HG02973 (cell line): ENCODE measurements at regions not wholly inside any gene's neighbourhood (a gene's known extent, or its start where the extent isn't known, plus 50 kb on each side); places are given as distances from the start of the nearest gene placed in this dataset.

ENCODE experiments used
- ATAC-seq: cut with Tn5 transposase; IDR thresholded peaks from one replicate; pipeline ENCODE4 v1.9.1; 2021; ENCODE audit warnings: moderate library complexity; ENCODE audit not compliant: unreplicated experiment

DNA sequence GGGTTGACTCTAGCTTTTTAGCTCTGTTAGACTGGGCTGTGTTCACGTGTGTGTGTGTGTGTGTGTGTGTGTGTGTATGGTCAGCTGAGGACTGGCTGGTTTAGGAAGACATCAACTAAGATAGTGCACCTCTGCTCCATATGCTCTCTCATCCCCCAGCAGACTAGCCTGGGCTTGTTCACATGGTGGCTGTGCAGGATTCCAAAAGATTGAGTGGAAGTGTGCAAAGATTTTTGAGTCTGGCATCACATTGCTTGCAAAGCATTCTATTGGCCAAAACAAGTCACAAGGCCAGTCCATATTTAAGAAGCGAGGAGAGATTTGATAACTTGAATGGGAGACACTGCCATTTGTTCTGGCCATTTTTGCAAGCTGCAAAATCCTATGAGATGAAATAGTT lies 79.7 kb upstream of the C11orf87 start:
- no peak for ATAC-seq

DNA sequence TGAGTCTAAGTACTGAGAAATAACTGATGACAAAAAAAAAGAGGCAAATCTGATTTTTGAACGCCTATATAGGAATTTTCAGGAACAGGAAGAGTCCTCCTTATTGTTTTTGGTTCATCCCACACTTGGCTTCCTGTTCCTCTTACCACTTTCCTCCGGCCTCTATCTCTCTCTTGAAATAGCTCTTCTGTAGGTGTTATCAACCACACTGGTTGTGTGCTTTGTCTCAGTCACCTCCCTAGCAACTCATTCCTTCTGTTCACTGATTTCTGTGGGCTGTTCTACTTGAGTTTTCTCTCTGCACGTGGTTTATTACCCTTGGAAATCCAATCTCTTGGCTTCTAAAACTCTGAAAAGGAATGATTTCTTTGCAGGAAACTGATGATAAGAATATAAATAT lies 78.7 kb upstream of the C11orf87 start:
- ATAC-seq, result no peak

DNA sequence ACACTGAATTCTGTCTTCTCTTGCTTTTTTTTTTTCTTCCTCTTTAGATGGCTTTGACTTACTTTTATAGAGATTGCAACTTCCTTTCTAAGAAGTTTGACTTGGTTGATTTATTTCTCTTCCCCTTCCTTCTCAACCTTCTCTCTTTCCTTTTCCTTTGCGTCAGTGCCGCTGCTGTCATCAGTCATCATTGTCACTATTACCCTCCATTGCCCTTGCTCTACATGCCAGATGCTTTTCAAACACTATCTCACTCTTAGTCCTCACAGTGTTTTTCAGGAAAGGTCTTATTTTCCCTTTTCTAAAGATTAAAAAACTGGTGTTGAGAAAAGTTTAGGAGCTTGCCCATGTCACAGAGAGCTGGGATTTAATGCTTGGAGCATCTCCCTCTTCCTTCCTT lies 74.7 kb upstream of the C11orf87 start:
- no peak for ATAC-seq

GRCh38 chr11:109349276-109350080 lies 72.5 kb upstream of the C11orf87 start:
- ATAC-seq, result no peak

DNA sequence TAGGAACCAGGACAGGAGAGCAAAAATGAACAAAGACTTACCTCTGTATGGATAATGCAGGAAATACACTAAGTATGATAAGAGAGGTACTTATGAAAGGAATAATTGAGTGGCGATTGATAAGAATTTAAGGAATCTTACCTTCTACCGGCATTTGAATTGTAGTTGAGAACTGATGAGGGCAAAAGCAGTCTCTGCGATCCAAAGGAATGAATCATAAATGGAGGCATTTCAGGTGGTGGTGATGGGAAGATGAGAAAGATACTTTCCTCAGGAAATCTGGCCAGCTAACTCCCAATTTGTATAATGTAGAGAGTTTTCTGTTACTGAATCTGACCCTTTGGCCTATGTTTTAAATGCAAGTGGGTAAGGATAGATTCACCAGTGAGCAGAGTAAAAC lies 71.9 kb upstream of the C11orf87 start:
- no peak for ATAC-seq

- no peak for ATAC-seq
Observed at GRCh38 chr11:109362059-109362458, 59.9 kb upstream of the C11orf87 start.

- ATAC-seq, result no peak
Observed at GRCh38 chr11:109363682-109364081, 58.3 kb upstream of the C11orf87 start.

DNA sequence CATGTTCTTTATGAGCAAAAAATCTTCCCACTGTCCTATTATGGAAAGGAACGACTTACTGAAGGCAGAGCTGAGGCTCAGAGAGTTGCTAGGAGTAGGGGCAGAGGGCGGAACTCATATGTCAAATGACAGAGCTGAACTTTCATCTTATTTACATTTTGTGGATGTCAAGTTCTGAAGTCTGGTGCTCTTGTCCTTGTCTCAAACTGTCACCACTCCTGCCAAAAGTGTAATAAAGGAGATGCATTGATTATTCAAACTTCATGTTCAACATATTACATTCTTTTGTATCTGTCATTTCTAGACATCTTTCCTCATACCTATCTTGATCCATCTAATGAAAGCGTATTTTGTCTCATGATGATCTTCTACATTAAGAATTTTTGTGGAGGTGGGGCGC lies 57.1 kb upstream of the C11orf87 start:
- ATAC-seq, result no peak

GRCh38 chr11:109371444-109372176 lies 50.4 kb upstream of the C11orf87 start:
- ATAC-seq, result no peak
